ENCODE measurements at regions not wholly inside any gene's neighbourhood (a gene's known extent, or its start where the extent isn't known, plus 50 kb on each side); places are given as distances from the start of the nearest gene placed in this dataset.

DNA sequence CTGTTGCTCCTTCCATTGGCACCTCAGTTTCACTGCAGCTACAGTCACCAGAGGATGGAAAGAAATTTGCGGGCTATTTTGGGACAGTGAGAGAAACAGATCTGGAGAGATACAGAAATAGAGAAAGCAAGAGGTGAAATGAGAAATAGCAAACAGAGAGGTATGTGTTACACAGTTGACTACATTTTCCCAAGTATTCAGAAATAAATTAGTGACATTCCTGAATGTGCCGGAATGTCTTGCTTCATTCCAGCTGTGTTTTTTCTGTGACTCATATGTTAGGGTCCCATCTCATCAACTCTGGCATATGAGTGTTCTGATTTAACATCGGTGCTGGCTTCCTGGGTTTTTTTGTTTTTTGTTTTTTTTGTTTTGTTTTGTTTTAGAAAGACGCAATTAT is 63.8 kb upstream of the ZNF462 start:
- H4K20me1 ChIP-seq (ENCODE audit: insufficient read depth, low read length) = no peaks in the 10 kb centered on the region
- no TSS peak for BruUV-seq (replicated peaks)
- no peaks in the 10 kb centered on the region for H3K9me3 ChIP-seq (ENCODE audit: low read length)
- TF ChIP-seq, protein P1, sequence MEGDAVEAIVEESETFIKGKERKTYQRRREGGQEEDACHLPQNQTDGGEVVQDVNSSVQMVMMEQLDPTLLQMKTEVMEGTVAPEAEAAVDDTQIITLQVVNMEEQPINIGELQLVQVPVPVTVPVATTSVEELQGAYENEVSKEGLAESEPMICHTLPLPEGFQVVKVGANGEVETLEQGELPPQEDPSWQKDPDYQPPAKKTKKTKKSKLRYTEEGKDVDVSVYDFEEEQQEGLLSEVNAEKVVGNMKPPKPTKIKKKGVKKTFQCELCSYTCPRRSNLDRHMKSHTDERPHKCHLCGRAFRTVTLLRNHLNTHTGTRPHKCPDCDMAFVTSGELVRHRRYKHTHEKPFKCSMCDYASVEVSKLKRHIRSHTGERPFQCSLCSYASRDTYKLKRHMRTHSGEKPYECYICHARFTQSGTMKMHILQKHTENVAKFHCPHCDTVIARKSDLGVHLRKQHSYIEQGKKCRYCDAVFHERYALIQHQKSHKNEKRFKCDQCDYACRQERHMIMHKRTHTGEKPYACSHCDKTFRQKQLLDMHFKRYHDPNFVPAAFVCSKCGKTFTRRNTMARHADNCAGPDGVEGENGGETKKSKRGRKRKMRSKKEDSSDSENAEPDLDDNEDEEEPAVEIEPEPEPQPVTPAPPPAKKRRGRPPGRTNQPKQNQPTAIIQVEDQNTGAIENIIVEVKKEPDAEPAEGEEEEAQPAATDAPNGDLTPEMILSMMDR (conservative IDR thresholded peaks at IDR 0.05; ENCODE audit: low read length) = no peak
- no peak for TF ChIP-seq EZH2phosphoT487 (IDR thresholded peaks at IDR 0.05; ENCODE audit: borderline replicate concordance, low read depth, low read length)
- DNase-seq (ENCODE audit: low spot score) = no peak
- H3K4me2 ChIP-seq (ENCODE audit: low read length) = no peak overlapping the region
- H2AFZ ChIP-seq (ENCODE audit: low read length) = no peak overlapping the region
- H3K9me2 ChIP-seq (ENCODE audit: insufficient read depth, low read length) = no peaks in the 10 kb centered on the region
- no peaks in the 10 kb centered on the region for H3K4me1 ChIP-seq (ENCODE audit: insufficient read depth, low read length, poor library complexity, severe bottlenecking)
- H3K27ac ChIP-seq (ENCODE audit: low read depth, low read length, poor library complexity, severe bottlenecking) = no peak overlapping the region
- intact Hi-C loops (cut with micrococcal nuclease; ENCODE audit: unreplicated experiment) = no loop called here
- H3K79me2 ChIP-seq (ENCODE audit: insufficient read depth, low read depth, low read length) = no peaks in the 10 kb centered on the region
- H3K36me3 ChIP-seq (ENCODE audit: insufficient read depth, low read length) = no peaks in the 10 kb centered on the region
- POLR2A ChIA-PET = no interaction called here
- H3K4me3 ChIP-seq (ENCODE audit: low read depth, low read length, poor library complexity, severe bottlenecking) = no peak overlapping the region
- CTCF ChIA-PET (ENCODE audit: unreplicated experiment) = no interaction called here

DNA sequence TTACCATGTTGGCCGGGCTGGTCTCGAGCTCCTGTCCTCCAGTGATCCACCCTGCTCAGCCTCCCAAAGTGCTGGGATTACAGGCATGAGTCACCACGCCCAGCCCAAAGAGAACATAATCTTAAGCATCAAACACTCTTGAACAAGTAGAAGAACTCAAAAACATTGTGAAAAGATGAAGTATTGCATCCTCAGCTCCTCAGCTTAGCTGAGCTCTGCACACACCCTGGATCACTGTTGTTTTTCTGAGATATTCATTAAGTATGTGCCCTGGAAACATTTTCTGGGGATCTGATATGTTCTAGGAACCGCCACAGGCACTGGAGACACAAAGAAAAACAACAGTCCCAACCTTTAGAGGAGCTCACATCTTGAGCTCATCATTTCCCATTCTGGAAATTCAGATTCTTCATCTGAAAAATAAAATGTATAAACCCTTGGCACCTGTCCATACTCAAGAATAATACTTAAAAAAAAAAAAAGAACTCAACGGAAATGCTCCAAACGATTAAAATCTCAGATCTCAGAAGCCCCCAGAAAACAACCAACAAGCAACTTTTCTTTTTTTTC is 62.2 kb upstream of the ZNF462 start:
- POLR2A ChIA-PET = interaction anchor here (0.6 to 0.7 kb wide), 2 partner anchors 20 to 36 kb away, joined by 3 read pairs; no protein-coding TSS in a partner anchor
- BruUV-seq (replicated peaks) = no TSS peak
- no peak overlapping the region for H3K4me2 ChIP-seq (ENCODE audit: low read length)
- H4K20me1 ChIP-seq (ENCODE audit: insufficient read depth, low read length) = no peaks in the 10 kb centered on the region
- no peaks in the 10 kb centered on the region for H3K9me2 ChIP-seq (ENCODE audit: insufficient read depth, low read length)
- H3K79me2 ChIP-seq (ENCODE audit: insufficient read depth, low read depth, low read length) = no peaks in the 10 kb centered on the region
- no peaks in the 10 kb centered on the region for H3K9me3 ChIP-seq (ENCODE audit: low read length)
- no peaks in the 10 kb centered on the region for H3K36me3 ChIP-seq (ENCODE audit: insufficient read depth, low read length)
- CTCF ChIA-PET (ENCODE audit: unreplicated experiment) = interaction anchor here (0.6 kb wide), 1 partner anchor 206 kb away, joined by 3 read pairs; no protein-coding TSS in a partner anchor
- H3K4me1 ChIP-seq (ENCODE audit: insufficient read depth, low read length, poor library complexity, severe bottlenecking) = no peaks in the 10 kb centered on the region
- no peak overlapping the region for H3K27ac ChIP-seq (ENCODE audit: low read depth, low read length, poor library complexity, severe bottlenecking)
- no peak overlapping the region for H3K4me3 ChIP-seq (ENCODE audit: low read depth, low read length, poor library complexity, severe bottlenecking)
- H2AFZ ChIP-seq (ENCODE audit: low read length) = no peak overlapping the region
- TF ChIP-seq EZH2phosphoT487 (IDR thresholded peaks at IDR 0.05; ENCODE audit: borderline replicate concordance, low read depth, low read length) = no peak
- TF ChIP-seq, protein P1 (conservative IDR thresholded peaks at IDR 0.05; ENCODE audit: low read length) = no peak
- no peak for DNase-seq (ENCODE audit: low spot score)
- intact Hi-C loops (cut with micrococcal nuclease; ENCODE audit: unreplicated experiment) = no loop called here

DNA sequence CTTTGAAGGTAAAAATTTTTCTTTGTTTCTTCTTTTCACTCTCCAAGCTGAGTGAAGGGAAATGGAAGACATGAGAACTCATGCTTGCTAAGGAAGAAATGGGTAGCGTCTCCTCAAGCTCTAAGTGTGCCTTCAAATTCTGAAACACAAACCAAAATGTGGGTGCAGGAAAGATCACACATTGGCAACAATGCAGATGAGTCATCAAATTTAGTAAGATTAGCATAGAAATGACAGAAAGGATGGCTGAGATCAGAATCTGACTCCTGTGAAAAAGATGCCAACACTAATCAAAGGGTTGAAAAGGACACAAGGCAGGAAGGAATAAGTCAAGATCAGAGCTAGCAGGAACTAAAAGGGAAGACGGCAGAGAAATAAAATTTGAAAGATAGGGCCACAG is 61.1 kb upstream of the ZNF462 start:
- Histone ChIP-seq H3K4me1 (ENCODE audit: insufficient read depth, low read length, poor library complexity, severe bottlenecking) (no peaks in the 10 kb centered on the region), H3K4me2 (ENCODE audit: low read length) (no peak overlapping the region), H2AFZ (ENCODE audit: low read length) (no peak overlapping the region), H3K4me3 (ENCODE audit: low read depth, low read length, poor library complexity, severe bottlenecking) (no peak overlapping the region), H3K36me3 (ENCODE audit: insufficient read depth, low read length) (no peaks in the 10 kb centered on the region), H3K9me3 (ENCODE audit: low read length) (no peaks in the 10 kb centered on the region), H3K79me2 (ENCODE audit: insufficient read depth, low read depth, low read length) (no peaks in the 10 kb centered on the region), H4K20me1 (ENCODE audit: insufficient read depth, low read length) (no peaks in the 10 kb centered on the region), H3K27ac (ENCODE audit: low read depth, low read length, poor library complexity, severe bottlenecking) (no peak overlapping the region), H3K9me2 (ENCODE audit: insufficient read depth, low read length) (no peaks in the 10 kb centered on the region)
- TF ChIP-seq EZH2phosphoT487 (IDR thresholded peaks at IDR 0.05; ENCODE audit: borderline replicate concordance, low read depth, low read length) = no peak
- TF ChIP-seq, protein P1 (conservative IDR thresholded peaks at IDR 0.05; ENCODE audit: low read length) = no peak
- no peak for DNase-seq (ENCODE audit: low spot score)
- intact Hi-C loops (cut with micrococcal nuclease; ENCODE audit: unreplicated experiment) = no loop called here
- ChIA-PET CTCF (ENCODE audit: unreplicated experiment) (no interaction called here), POLR2A (no interaction called here)
- BruUV-seq (replicated peaks) = no TSS peak
